GM12892 (cell line): ENCODE measurements at regions not wholly inside any gene's neighbourhood (a gene's known extent, or its start where the extent isn't known, plus 50 kb on each side); places are given as distances from the start of the nearest gene placed in this dataset.

Experiments
- POLR2A ChIP-seq: IDR thresholded peaks from 2 replicates; pipeline ENCODE4 v1.6.1; 2011; ENCODE audit warnings: low read depth, low read length, control low read depth
- POLR2AphosphoS5 ChIP-seq: IDR thresholded peaks from 2 replicates; pipeline ENCODE4 v1.6.1; 2011; ENCODE audit warnings: low read depth, low read length, control low read depth
- TAF1 ChIP-seq: IDR thresholded peaks from 2 replicates; pipeline ENCODE4 v1.6.1; 2011; ENCODE audit warnings: low read depth, mild to moderate bottlenecking, control low read depth, low read length, borderline replicate concordance

DNA sequence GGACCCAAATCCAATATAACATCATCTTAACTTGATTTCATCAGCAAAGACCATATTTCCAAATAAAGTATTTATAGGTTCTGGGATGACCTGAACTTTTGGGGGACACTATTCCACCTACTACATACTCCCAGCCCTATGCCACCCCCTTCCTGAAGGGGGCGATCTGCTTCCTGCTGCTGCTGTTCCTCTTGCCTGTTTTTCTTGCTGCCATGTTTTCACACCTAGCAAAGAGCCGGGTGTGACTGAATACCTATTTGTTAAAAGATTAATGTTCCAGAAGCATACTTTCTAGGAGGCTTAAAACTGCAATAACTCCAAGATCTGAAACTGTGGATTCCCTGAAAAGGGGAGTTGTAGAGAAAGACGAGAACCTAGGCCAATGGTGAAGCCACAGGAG, 89.7 kb downstream of the ICOS start:
- TF ChIP-seq POLR2A = no peak
- TF ChIP-seq TAF1 = no peak
- no peak for TF ChIP-seq POLR2AphosphoS5
